HG02588 (cell line): ENCODE measurements at regions not wholly inside any gene's neighbourhood (a gene's known extent, or its start where the extent isn't known, plus 50 kb on each side); places are given as distances from the start of the nearest gene placed in this dataset.
A peak's percentile ranks its signal among the peaks of the same experiment; 100 is the strongest.

Experiments used
- ATAC-seq: cut with Tn5 transposase; IDR thresholded peaks from one replicate; pipeline ENCODE4 v1.9.1; 2021; ENCODE audit warnings: mild to moderate bottlenecking, moderate library complexity; ENCODE audit not compliant: unreplicated experiment

- ATAC-seq = no peak
Observed at GRCh38 chr12:98244136-98244535, 271.3 kb upstream of the TMPO start.

GRCh38 chr12:98253207-98254037 lies 262.0 kb upstream of the TMPO start:
- no peak for ATAC-seq

GRCh38 chr12:98256830-98257229 lies 258.6 kb upstream of the TMPO start:
- no peak for ATAC-seq

- no peak for ATAC-seq
Observed at GRCh38 chr12:98259693-98260092, 255.7 kb upstream of the TMPO start.

GRCh38 chr12:98260276-98260675 lies 255.1 kb upstream of the TMPO start:
- no peak for ATAC-seq

GRCh38 chr12:98262902-98263301 lies 252.5 kb upstream of the TMPO start:
- ATAC-seq = no peak

GRCh38 chr12:98274430-98275130 lies 240.8 kb upstream of the TMPO start:
- ATAC-seq = peak; percentile 97

GRCh38 chr12:98275131-98275475 lies 240.3 kb upstream of the TMPO start:
- peak; percentile 41 for ATAC-seq

- no peak for ATAC-seq
Observed at GRCh38 chr12:98280152-98280551, 235.2 kb upstream of the TMPO start.

- ATAC-seq = no peak
Observed at GRCh38 chr12:98280621-98281020, 234.8 kb upstream of the TMPO start.

- no peak for ATAC-seq
Observed at GRCh38 chr12:98291828-98292227, 223.6 kb upstream of the TMPO start.

- no peak for ATAC-seq
Observed at GRCh38 chr12:98294051-98294805, 221.2 kb upstream of the TMPO start.

- no peak for ATAC-seq
Observed at GRCh38 chr12:98295681-98296080, 219.7 kb upstream of the TMPO start.

GRCh38 chr12:98296462-98297079 lies 218.8 kb upstream of the TMPO start:
- no peak for ATAC-seq

- no peak for ATAC-seq
Observed at GRCh38 chr12:98297538-98297937, 217.9 kb upstream of the TMPO start.

- ATAC-seq = no peak
Observed at GRCh38 chr12:98308141-98308540, 207.2 kb upstream of the TMPO start.

GRCh38 chr12:98317939-98318899 lies 197.2 kb upstream of the TMPO start:
- peak; percentile 66 for ATAC-seq

GRCh38 chr12:98319716-98320425 lies 195.5 kb upstream of the TMPO start:
- no peak for ATAC-seq

- ATAC-seq = no peak
Observed at GRCh38 chr12:98325003-98325402, 190.4 kb upstream of the TMPO start.
